ENCODE measurements at regions not wholly inside any gene's neighbourhood (a gene's known extent, or its start where the extent isn't known, plus 50 kb on each side); places are given as distances from the start of the nearest gene placed in this dataset.

DNA sequence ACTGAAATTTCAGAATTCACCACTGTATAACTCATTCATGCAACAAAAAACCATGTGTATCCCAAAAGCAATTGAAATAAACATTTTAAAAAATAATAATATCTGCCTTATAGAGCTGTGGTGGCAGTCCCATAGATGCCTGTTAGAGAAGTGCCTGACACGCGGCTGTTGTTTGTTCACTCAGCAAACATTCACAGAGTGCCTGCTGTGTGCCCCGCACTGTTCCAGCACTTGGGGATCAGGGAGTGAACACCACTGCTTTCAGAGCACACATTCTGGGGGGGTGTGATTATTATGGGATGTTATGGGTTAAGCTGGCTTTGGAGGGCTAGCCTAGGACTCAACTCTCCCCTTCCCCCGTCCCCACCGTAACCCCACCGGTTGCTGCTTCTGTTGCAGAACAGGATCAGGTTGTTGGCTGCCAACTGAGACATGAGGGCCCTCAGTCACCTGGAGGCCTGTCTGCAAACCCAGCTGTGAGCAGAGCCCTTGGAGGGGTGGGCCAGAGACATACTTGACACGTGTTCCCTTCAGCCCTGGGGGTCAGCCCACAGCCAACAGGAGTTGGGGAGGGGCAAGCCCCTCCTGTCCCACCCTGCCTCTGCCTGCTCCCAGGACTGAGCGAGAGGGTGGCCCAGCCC, 103.3 kb upstream of the CIBAR2 start:
- Histone ChIP-seq H3K36me3 (ENCODE audit: control insufficient read depth, insufficient read depth, low read length) (no peaks in the 10 kb centered on the region), H3K27me3 (ENCODE audit: control insufficient read depth, insufficient read depth, low read length) (no peaks in the 10 kb centered on the region), H3K4me3 (ENCODE audit: low read depth, low read length) (no peak overlapping the region)
- no peak for DNase-seq (ENCODE audit: low read depth)
- ChIA-PET CTCF (interaction anchor here (0.7 to 1.3 kb wide), 5 partner anchors 11 to 43 kb away, joined by 3 to 5 read pairs (median 3); no protein-coding TSS in a partner anchor), POLR2A (no interaction called here)
- TF ChIP-seq, protein P1, sequence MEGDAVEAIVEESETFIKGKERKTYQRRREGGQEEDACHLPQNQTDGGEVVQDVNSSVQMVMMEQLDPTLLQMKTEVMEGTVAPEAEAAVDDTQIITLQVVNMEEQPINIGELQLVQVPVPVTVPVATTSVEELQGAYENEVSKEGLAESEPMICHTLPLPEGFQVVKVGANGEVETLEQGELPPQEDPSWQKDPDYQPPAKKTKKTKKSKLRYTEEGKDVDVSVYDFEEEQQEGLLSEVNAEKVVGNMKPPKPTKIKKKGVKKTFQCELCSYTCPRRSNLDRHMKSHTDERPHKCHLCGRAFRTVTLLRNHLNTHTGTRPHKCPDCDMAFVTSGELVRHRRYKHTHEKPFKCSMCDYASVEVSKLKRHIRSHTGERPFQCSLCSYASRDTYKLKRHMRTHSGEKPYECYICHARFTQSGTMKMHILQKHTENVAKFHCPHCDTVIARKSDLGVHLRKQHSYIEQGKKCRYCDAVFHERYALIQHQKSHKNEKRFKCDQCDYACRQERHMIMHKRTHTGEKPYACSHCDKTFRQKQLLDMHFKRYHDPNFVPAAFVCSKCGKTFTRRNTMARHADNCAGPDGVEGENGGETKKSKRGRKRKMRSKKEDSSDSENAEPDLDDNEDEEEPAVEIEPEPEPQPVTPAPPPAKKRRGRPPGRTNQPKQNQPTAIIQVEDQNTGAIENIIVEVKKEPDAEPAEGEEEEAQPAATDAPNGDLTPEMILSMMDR (IDR thresholded peaks at IDR 0.05; ENCODE audit: insufficient read depth, low read depth, low read length), result no peak

GRCh38 chr16:85216522-85217375, 104.5 kb upstream of the CIBAR2 start:
- Histone ChIP-seq H3K27me3 (ENCODE audit: control insufficient read depth, insufficient read depth, low read length) (no peaks in the 10 kb centered on the region), H3K36me3 (ENCODE audit: control insufficient read depth, insufficient read depth, low read length) (no peaks in the 10 kb centered on the region), H3K4me3 (ENCODE audit: low read depth, low read length) (no peak overlapping the region)
- POLR2A ChIA-PET, result interaction anchor here (0.6 kb wide), 1 partner anchor 18 kb away, joined by 3 read pairs; no protein-coding TSS in a partner anchor
- CTCF ChIA-PET, result interaction anchor here (1.1 to 1.3 kb wide), 2 partner anchors 45 to 59 kb away, joined by 3 read pairs; no protein-coding TSS in a partner anchor
- TF ChIP-seq, protein P1 (IDR thresholded peaks at IDR 0.05; ENCODE audit: insufficient read depth, low read depth, low read length), result no peak
- no peak for DNase-seq (ENCODE audit: low read depth)

DNA sequence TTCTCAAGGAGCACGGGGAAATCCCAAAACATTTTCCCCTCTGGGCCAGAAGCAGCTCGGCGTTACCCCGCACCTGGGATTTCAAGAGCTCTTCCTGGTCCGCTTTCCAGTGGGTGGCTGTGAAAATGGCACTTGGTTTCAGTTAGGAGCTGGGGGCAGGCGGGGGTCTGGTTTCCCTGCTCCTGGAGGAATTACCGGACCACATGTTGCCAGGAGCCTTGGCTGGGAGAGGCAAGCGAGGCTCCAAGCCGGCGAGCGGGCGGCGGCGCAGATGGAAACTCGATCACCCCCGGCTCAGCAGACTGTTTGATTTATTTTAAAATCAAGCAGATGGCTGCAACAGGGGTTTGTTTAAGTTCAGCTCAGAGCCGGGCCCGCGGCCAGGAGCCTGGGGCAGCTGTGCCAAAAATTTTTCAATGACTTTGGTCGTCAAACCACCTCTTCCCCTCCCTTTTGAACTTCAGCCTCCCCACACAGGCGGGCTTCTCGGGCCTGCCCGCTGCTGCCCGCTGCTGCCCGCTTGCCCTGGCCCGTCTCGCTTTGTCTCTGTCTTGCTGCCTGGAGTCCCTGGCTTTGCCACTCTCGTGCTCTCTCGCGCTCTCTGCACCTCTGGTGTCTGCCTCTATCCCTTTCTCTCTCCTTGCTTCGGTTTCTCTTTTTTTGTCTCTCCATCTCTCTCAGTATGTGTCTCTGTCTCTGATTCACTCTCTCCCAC, 108.0 kb upstream of the CIBAR2 start:
- TF ChIP-seq, protein P1 (IDR thresholded peaks at IDR 0.05; ENCODE audit: insufficient read depth, low read depth, low read length), result 0 out of 2 replicates have a peak, but pooled peaks have one; percentile 7
- peak overlapping the region; percentile 2; the same call in 1 of the 2 replicates for H3K4me3 ChIP-seq (ENCODE audit: low read depth, low read length)
- CTCF ChIA-PET, result interaction anchor here (0.8 kb wide), 1 partner anchor 25 kb away, joined by 3 read pairs; no protein-coding TSS in a partner anchor
- 0 out of 2 replicates have a peak, but pooled peaks cover under 1% of the 10 kb centered on the region for H3K36me3 ChIP-seq (ENCODE audit: control insufficient read depth, insufficient read depth, low read length)
- POLR2A ChIA-PET, result interaction anchor here (0.6 to 0.7 kb wide), 2 partner anchors 16 to 96 kb away, joined by 3 read pairs; no protein-coding TSS in a partner anchor
- H3K27me3 ChIP-seq (ENCODE audit: control insufficient read depth, insufficient read depth, low read length), result no peaks in the 10 kb centered on the region
- DNase-seq (ENCODE audit: low read depth), result peak; percentile 44

DNA sequence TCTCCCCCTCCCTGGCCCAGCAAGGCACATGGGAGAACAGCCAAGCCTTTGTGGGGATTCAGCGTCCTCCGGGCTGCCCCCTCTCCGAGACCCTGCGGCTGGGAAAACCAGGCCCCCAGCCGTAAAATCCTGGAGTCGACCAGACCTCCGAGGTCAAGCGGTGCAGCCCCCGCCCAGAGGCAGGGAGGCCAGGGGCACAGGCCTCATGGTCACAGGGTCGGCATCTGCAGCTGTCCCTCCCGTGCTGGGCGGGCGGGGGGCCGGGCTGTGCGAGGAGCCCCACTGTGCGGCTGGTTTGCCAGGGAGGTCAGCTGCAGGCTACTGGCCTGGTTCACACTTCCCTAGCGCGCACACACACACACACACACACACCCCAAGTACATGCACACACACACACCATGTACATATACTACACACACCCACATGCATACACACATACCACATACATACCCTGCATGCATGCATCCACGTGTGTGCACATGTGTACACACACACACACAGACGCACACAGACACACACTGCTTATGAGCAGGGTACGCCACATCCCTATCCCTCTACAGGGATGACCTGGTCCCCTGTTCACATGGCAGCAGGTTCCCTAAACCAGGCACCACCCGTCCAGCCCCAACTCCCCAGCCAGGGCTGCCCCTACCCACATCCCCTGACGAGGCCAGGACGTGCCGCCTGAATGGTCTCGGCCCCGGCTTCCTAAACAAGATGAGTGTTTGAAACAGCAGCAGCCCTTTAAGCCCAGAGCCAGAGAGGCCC, 108.9 kb upstream of the CIBAR2 start:
- POLR2A ChIA-PET, result no interaction called here
- no peak for DNase-seq (ENCODE audit: low read depth)
- Histone ChIP-seq H3K27me3 (ENCODE audit: control insufficient read depth, insufficient read depth, low read length) (no peaks in the 10 kb centered on the region), H3K4me3 (ENCODE audit: low read depth, low read length) (no peak overlapping the region), H3K36me3 (ENCODE audit: control insufficient read depth, insufficient read depth, low read length) (0 out of 2 replicates have a peak, but pooled peaks cover 1% of the 10 kb centered on the region)
- TF ChIP-seq, protein P1 (IDR thresholded peaks at IDR 0.05; ENCODE audit: insufficient read depth, low read depth, low read length), result no peak
- CTCF ChIA-PET, result no interaction called here

All from BJ (cell line).